ENCODE measurements at regions not wholly inside any gene's neighbourhood (a gene's known extent, or its start where the extent isn't known, plus 50 kb on each side); places are given as distances from the start of the nearest gene placed in this dataset.

- H3K4me1 ChIP-seq (ENCODE audit: control insufficient read depth in 1 of 2, insufficient read depth in 2 of 2, low read length in 2 of 2): no peaks in the 10 kb centered on the region
- no peaks in the 10 kb centered on the region for H3K27me3 ChIP-seq (ENCODE audit: control insufficient read depth in 1 of 2, insufficient read depth in 2 of 2, low read length in 2 of 2)
- no peak overlapping the region for H3K9ac ChIP-seq (ENCODE audit: low read depth in 1 of 2, low read length in 2 of 2)
- no peaks in the 10 kb centered on the region for H3K9me3 ChIP-seq (ENCODE audit: control insufficient read depth in 1 of 2, low read length in 2 of 2)
- H3K27ac ChIP-seq (ENCODE audit: low read depth, low read length): no peak overlapping the region
- no peaks in the 10 kb centered on the region for H3K36me3 ChIP-seq (ENCODE audit: control insufficient read depth in 1 of 2, insufficient read depth in 2 of 2, low read length in 2 of 2)
- no peak overlapping the region for H3K4me3 ChIP-seq (ENCODE audit: low read depth in 1 of 2, low read length in 2 of 2)
Measured at GRCh38 chr10:59090817-59091622, 85.4 kb upstream of the PHYHIPL start.

- Histone ChIP-seq H3K4me1 (ENCODE audit: control insufficient read depth in 1 of 2, insufficient read depth in 2 of 2, low read length in 2 of 2) (peaks cover 3% of the 10 kb centered on the region in 2 donors), H3K27ac (ENCODE audit: low read depth, low read length) (no peak overlapping the region), H3K4me3 (ENCODE audit: low read depth in 1 of 2, low read length in 2 of 2) (no peak overlapping the region), H3K9ac (ENCODE audit: low read depth in 1 of 2, low read length in 2 of 2) (no peak overlapping the region), H3K36me3 (ENCODE audit: control insufficient read depth in 1 of 2, insufficient read depth in 2 of 2, low read length in 2 of 2) (no peaks in the 10 kb centered on the region), H3K9me3 (ENCODE audit: control insufficient read depth in 1 of 2, low read length in 2 of 2) (no peaks in the 10 kb centered on the region), H3K27me3 (ENCODE audit: control insufficient read depth in 1 of 2, insufficient read depth in 2 of 2, low read length in 2 of 2) (no peaks in the 10 kb centered on the region)
Measured at GRCh38 chr10:59093461-59093860, 83.0 kb upstream of the PHYHIPL start.

GRCh38 chr10:59096631-59097030, 79.8 kb upstream of the PHYHIPL start:
- Histone ChIP-seq H3K27ac (ENCODE audit: low read depth, low read length) (no peak overlapping the region), H3K27me3 (ENCODE audit: control insufficient read depth in 1 of 2, insufficient read depth in 2 of 2, low read length in 2 of 2) (no peaks in the 10 kb centered on the region), H3K36me3 (ENCODE audit: control insufficient read depth in 1 of 2, insufficient read depth in 2 of 2, low read length in 2 of 2) (no peaks in the 10 kb centered on the region)

GRCh38 chr10:59098387-59098786, 78.1 kb upstream of the PHYHIPL start:
- H3K9me3 ChIP-seq (ENCODE audit: control insufficient read depth in 1 of 2, low read length in 2 of 2): no peaks in the 10 kb centered on the region
- no peak overlapping the region for H3K9ac ChIP-seq (ENCODE audit: low read depth in 1 of 2, low read length in 2 of 2)
- no peak overlapping the region for H3K4me3 ChIP-seq (ENCODE audit: low read depth in 1 of 2, low read length in 2 of 2)
- H3K36me3 ChIP-seq (ENCODE audit: control insufficient read depth in 1 of 2, insufficient read depth in 2 of 2, low read length in 2 of 2): no peaks in the 10 kb centered on the region
- no peaks in the 10 kb centered on the region for H3K27me3 ChIP-seq (ENCODE audit: control insufficient read depth in 1 of 2, insufficient read depth in 2 of 2, low read length in 2 of 2)
- H3K4me1 ChIP-seq (ENCODE audit: control insufficient read depth in 1 of 2, insufficient read depth in 2 of 2, low read length in 2 of 2): peaks cover 3 to 4% of the 10 kb centered on the region in 2 donors
- H3K27ac ChIP-seq (ENCODE audit: low read depth, low read length): no peak overlapping the region

More at GRCh38 chr10:59096631-59097030, 79.8 kb upstream of the PHYHIPL start:
- H3K9me3 ChIP-seq (ENCODE audit: control insufficient read depth in 1 of 2, low read length in 2 of 2): no peaks in the 10 kb centered on the region
- H3K4me1 ChIP-seq (ENCODE audit: control insufficient read depth in 1 of 2, insufficient read depth in 2 of 2, low read length in 2 of 2): peaks cover 3 to 4% of the 10 kb centered on the region in 2 donors
- no peak overlapping the region for H3K9ac ChIP-seq (ENCODE audit: low read depth in 1 of 2, low read length in 2 of 2)
- no peak overlapping the region for H3K4me3 ChIP-seq (ENCODE audit: low read depth in 1 of 2, low read length in 2 of 2)

- Histone ChIP-seq H3K27me3 (ENCODE audit: control insufficient read depth in 1 of 2, insufficient read depth in 2 of 2, low read length in 2 of 2) (no peaks in the 10 kb centered on the region), H3K36me3 (ENCODE audit: control insufficient read depth in 1 of 2, insufficient read depth in 2 of 2, low read length in 2 of 2) (no peaks in the 10 kb centered on the region), H3K9ac (ENCODE audit: low read depth in 1 of 2, low read length in 2 of 2) (no peak overlapping the region), H3K27ac (ENCODE audit: low read depth, low read length) (no peak overlapping the region), H3K4me1 (ENCODE audit: control insufficient read depth in 1 of 2, insufficient read depth in 2 of 2, low read length in 2 of 2) (peaks cover 3 to 4% of the 10 kb centered on the region in 2 donors), H3K4me3 (ENCODE audit: low read depth in 1 of 2, low read length in 2 of 2) (no peak overlapping the region), H3K9me3 (ENCODE audit: control insufficient read depth in 1 of 2, low read length in 2 of 2) (no peaks in the 10 kb centered on the region)
Measured at GRCh38 chr10:59098831-59099452, 77.5 kb upstream of the PHYHIPL start.

- no peaks in the 10 kb centered on the region for H3K27me3 ChIP-seq (ENCODE audit: control insufficient read depth in 1 of 2, insufficient read depth in 2 of 2, low read length in 2 of 2)
- no peak overlapping the region for H3K4me3 ChIP-seq (ENCODE audit: low read depth in 1 of 2, low read length in 2 of 2)
- no peak overlapping the region for H3K27ac ChIP-seq (ENCODE audit: low read depth, low read length)
- H3K4me1 ChIP-seq (ENCODE audit: control insufficient read depth in 1 of 2, insufficient read depth in 2 of 2, low read length in 2 of 2): peaks cover 3 to 4% of the 10 kb centered on the region in 2 donors
- no peaks in the 10 kb centered on the region for H3K36me3 ChIP-seq (ENCODE audit: control insufficient read depth in 1 of 2, insufficient read depth in 2 of 2, low read length in 2 of 2)
- no peak overlapping the region for H3K9ac ChIP-seq (ENCODE audit: low read depth in 1 of 2, low read length in 2 of 2)
- H3K9me3 ChIP-seq (ENCODE audit: control insufficient read depth in 1 of 2, low read length in 2 of 2): no peaks in the 10 kb centered on the region
Measured at GRCh38 chr10:59099481-59099880, 77.0 kb upstream of the PHYHIPL start.

- H3K4me1 ChIP-seq (ENCODE audit: control insufficient read depth in 1 of 2, insufficient read depth in 2 of 2, low read length in 2 of 2): peaks cover 3 to 4% of the 10 kb centered on the region in 2 donors
- H3K36me3 ChIP-seq (ENCODE audit: control insufficient read depth in 1 of 2, insufficient read depth in 2 of 2, low read length in 2 of 2): no peaks in the 10 kb centered on the region
- no peak overlapping the region for H3K4me3 ChIP-seq (ENCODE audit: low read depth in 1 of 2, low read length in 2 of 2)
- H3K27ac ChIP-seq (ENCODE audit: low read depth, low read length): no peak overlapping the region
- no peaks in the 10 kb centered on the region for H3K27me3 ChIP-seq (ENCODE audit: control insufficient read depth in 1 of 2, insufficient read depth in 2 of 2, low read length in 2 of 2)
- H3K9me3 ChIP-seq (ENCODE audit: control insufficient read depth in 1 of 2, low read length in 2 of 2): no peaks in the 10 kb centered on the region
- H3K9ac ChIP-seq (ENCODE audit: low read depth in 1 of 2, low read length in 2 of 2): no peak overlapping the region
Measured at GRCh38 chr10:59102394-59102793, 74.0 kb upstream of the PHYHIPL start.

- Histone ChIP-seq H3K27ac (ENCODE audit: low read depth, low read length) (no peak overlapping the region), H3K27me3 (ENCODE audit: control insufficient read depth in 1 of 2, insufficient read depth in 2 of 2, low read length in 2 of 2) (no peaks in the 10 kb centered on the region), H3K9me3 (ENCODE audit: control insufficient read depth in 1 of 2, low read length in 2 of 2) (no peaks in the 10 kb centered on the region), H3K36me3 (ENCODE audit: control insufficient read depth in 1 of 2, insufficient read depth in 2 of 2, low read length in 2 of 2) (no peaks in the 10 kb centered on the region), H3K4me3 (ENCODE audit: low read depth in 1 of 2, low read length in 2 of 2) (no peak overlapping the region), H3K4me1 (ENCODE audit: control insufficient read depth in 1 of 2, insufficient read depth in 2 of 2, low read length in 2 of 2) (peaks cover 3 to 10% of the 10 kb centered on the region in 2 donors), H3K9ac (ENCODE audit: low read depth in 1 of 2, low read length in 2 of 2) (no peak overlapping the region)
Measured at GRCh38 chr10:59104186-59104585, 72.3 kb upstream of the PHYHIPL start.

- no peak overlapping the region for H3K27ac ChIP-seq (ENCODE audit: low read depth, low read length)
- no peak overlapping the region for H3K9ac ChIP-seq (ENCODE audit: low read depth in 1 of 2, low read length in 2 of 2)
- H3K36me3 ChIP-seq (ENCODE audit: control insufficient read depth in 1 of 2, insufficient read depth in 2 of 2, low read length in 2 of 2): no peaks in the 10 kb centered on the region
- peaks cover 3 to 22% of the 10 kb centered on the region in 2 donors for H3K4me1 ChIP-seq (ENCODE audit: control insufficient read depth in 1 of 2, insufficient read depth in 2 of 2, low read length in 2 of 2)
- H3K9me3 ChIP-seq (ENCODE audit: control insufficient read depth in 1 of 2, low read length in 2 of 2): no peaks in the 10 kb centered on the region
- no peaks in the 10 kb centered on the region for H3K27me3 ChIP-seq (ENCODE audit: control insufficient read depth in 1 of 2, insufficient read depth in 2 of 2, low read length in 2 of 2)
- no peak overlapping the region for H3K4me3 ChIP-seq (ENCODE audit: low read depth in 1 of 2, low read length in 2 of 2)
Measured at GRCh38 chr10:59106441-59106840, 70.0 kb upstream of the PHYHIPL start.

GRCh38 chr10:59107147-59107546, 69.3 kb upstream of the PHYHIPL start:
- Histone ChIP-seq H3K27me3 (ENCODE audit: control insufficient read depth in 1 of 2, insufficient read depth in 2 of 2, low read length in 2 of 2) (no peaks in the 10 kb centered on the region), H3K27ac (ENCODE audit: low read depth, low read length) (no peak overlapping the region), H3K36me3 (ENCODE audit: control insufficient read depth in 1 of 2, insufficient read depth in 2 of 2, low read length in 2 of 2) (no peaks in the 10 kb centered on the region), H3K4me1 (ENCODE audit: control insufficient read depth in 1 of 2, insufficient read depth in 2 of 2, low read length in 2 of 2) (peaks cover 3 to 22% of the 10 kb centered on the region in 2 donors), H3K9me3 (ENCODE audit: control insufficient read depth in 1 of 2, low read length in 2 of 2) (no peaks in the 10 kb centered on the region), H3K9ac (ENCODE audit: low read depth in 1 of 2, low read length in 2 of 2) (no peak overlapping the region), H3K4me3 (ENCODE audit: low read depth in 1 of 2, low read length in 2 of 2) (no peak overlapping the region)

All from duodenal mucosa (tissue), 2 donors.